ENCODE measurements at regions not wholly inside any gene's neighbourhood (a gene's known extent, or its start where the extent isn't known, plus 50 kb on each side); places are given as distances from the start of the nearest gene placed in this dataset.
"Not testable (repeated sequence)": the region's sequence is repeated elsewhere in the genome, so short reads cannot be mapped to it uniquely, and the experiment has no call there.

GRCh38 chr17:49898366-49899190, 50.7 kb upstream of the TAC4 start:
- Histone ChIP-seq H3K27me3 (ENCODE audit: control insufficient read depth in 2 of 2, insufficient read depth in 2 of 2, low read length in 2 of 2) (peaks cover 36 to 39% of the 10 kb centered on the region in 2 donors), H3K9me3 (ENCODE audit: control insufficient read depth in 2 of 2, low read length in 2 of 2) (no peaks in the 10 kb centered on the region), H3K4me1 (ENCODE audit: control insufficient read depth in 2 of 2, insufficient read depth in 2 of 2, low read length in 2 of 2) (no peaks in the 10 kb centered on the region)

GRCh38 chr17:49899191-49899485, 51.3 kb upstream of the TAC4 start:
- no peak overlapping the region for H3K9ac ChIP-seq (ENCODE audit: low read depth in 1 of 2, low read length in 2 of 2)
- H3K4me1 ChIP-seq (ENCODE audit: control insufficient read depth in 2 of 2, insufficient read depth in 2 of 2, low read length in 2 of 2): no peaks in the 10 kb centered on the region
- H3K27ac ChIP-seq (ENCODE audit: low read depth in 2 of 2, low read length in 2 of 2): no peak overlapping the region
- H3K27me3 ChIP-seq (ENCODE audit: control insufficient read depth in 2 of 2, insufficient read depth in 2 of 2, low read length in 2 of 2): peaks cover 39% of the 10 kb centered on the region in 2 donors
- H3K36me3 ChIP-seq (ENCODE audit: control insufficient read depth in 2 of 2, insufficient read depth in 2 of 2, low read length in 2 of 2): no peaks in the 10 kb centered on the region
- H3K4me3 ChIP-seq (ENCODE audit: low read length in 2 of 2): no peak overlapping the region
- no peaks in the 10 kb centered on the region for H3K9me3 ChIP-seq (ENCODE audit: control insufficient read depth in 2 of 2, low read length in 2 of 2)

More at GRCh38 chr17:49898366-49899190, 50.7 kb upstream of the TAC4 start:
- Histone ChIP-seq H3K4me3 (ENCODE audit: low read length in 2 of 2) (no peak overlapping the region), H3K27ac (ENCODE audit: low read depth in 2 of 2, low read length in 2 of 2) (no peak overlapping the region), H3K36me3 (ENCODE audit: control insufficient read depth in 2 of 2, insufficient read depth in 2 of 2, low read length in 2 of 2) (no peaks in the 10 kb centered on the region), H3K9ac (ENCODE audit: low read depth in 1 of 2, low read length in 2 of 2) (no peak overlapping the region)

- no peak overlapping the region for H3K4me3 ChIP-seq (ENCODE audit: low read length in 2 of 2)
- no peaks in the 10 kb centered on the region for H3K4me1 ChIP-seq (ENCODE audit: control insufficient read depth in 2 of 2, insufficient read depth in 2 of 2, low read length in 2 of 2)
- H3K36me3 ChIP-seq (ENCODE audit: control insufficient read depth in 2 of 2, insufficient read depth in 2 of 2, low read length in 2 of 2): no peaks in the 10 kb centered on the region
- peaks cover 43 to 44% of the 10 kb centered on the region in 2 donors for H3K27me3 ChIP-seq (ENCODE audit: control insufficient read depth in 2 of 2, insufficient read depth in 2 of 2, low read length in 2 of 2)
- no peaks in the 10 kb centered on the region for H3K9me3 ChIP-seq (ENCODE audit: control insufficient read depth in 2 of 2, low read length in 2 of 2)
- no peak overlapping the region for H3K9ac ChIP-seq (ENCODE audit: low read depth in 1 of 2, low read length in 2 of 2)
- no peak overlapping the region for H3K27ac ChIP-seq (ENCODE audit: low read depth in 2 of 2, low read length in 2 of 2)
Measured at GRCh38 chr17:49899588-49899987, 51.7 kb upstream of the TAC4 start.

- H3K9me3 ChIP-seq (ENCODE audit: control insufficient read depth in 2 of 2, low read length in 2 of 2); H3K27ac ChIP-seq (ENCODE audit: low read depth in 2 of 2, low read length in 2 of 2); H3K4me1 ChIP-seq (ENCODE audit: control insufficient read depth in 2 of 2, insufficient read depth in 2 of 2, low read length in 2 of 2); H3K9ac ChIP-seq (ENCODE audit: low read depth in 1 of 2, low read length in 2 of 2); H3K36me3 ChIP-seq (ENCODE audit: control insufficient read depth in 2 of 2, insufficient read depth in 2 of 2, low read length in 2 of 2); H3K4me3 ChIP-seq (ENCODE audit: low read length in 2 of 2): not testable (repeated sequence)
- peaks cover 46 to 52% of the 10 kb centered on the region in 2 donors for H3K27me3 ChIP-seq (ENCODE audit: control insufficient read depth in 2 of 2, insufficient read depth in 2 of 2, low read length in 2 of 2)
Measured at GRCh38 chr17:49900801-49901200, 52.9 kb upstream of the TAC4 start.

GRCh38 chr17:49901460-49902331, 53.8 kb upstream of the TAC4 start:
- Histone ChIP-seq H3K4me3 (ENCODE audit: low read length in 2 of 2) (no peak overlapping the region), H3K27me3 (ENCODE audit: control insufficient read depth in 2 of 2, insufficient read depth in 2 of 2, low read length in 2 of 2) (peaks cover 51 to 58% of the 10 kb centered on the region in 2 donors), H3K4me1 (ENCODE audit: control insufficient read depth in 2 of 2, insufficient read depth in 2 of 2, low read length in 2 of 2) (no peaks in the 10 kb centered on the region), H3K27ac (ENCODE audit: low read depth in 2 of 2, low read length in 2 of 2) (no peak overlapping the region), H3K36me3 (ENCODE audit: control insufficient read depth in 2 of 2, insufficient read depth in 2 of 2, low read length in 2 of 2) (no peaks in the 10 kb centered on the region), H3K9ac (ENCODE audit: low read depth in 1 of 2, low read length in 2 of 2) (no peak overlapping the region), H3K9me3 (ENCODE audit: control insufficient read depth in 2 of 2, low read length in 2 of 2) (no peaks in the 10 kb centered on the region)

- Histone ChIP-seq H3K9me3 (ENCODE audit: control insufficient read depth in 2 of 2, low read length in 2 of 2) (no peaks in the 10 kb centered on the region), H3K27me3 (ENCODE audit: control insufficient read depth in 2 of 2, insufficient read depth in 2 of 2, low read length in 2 of 2) (peaks cover 61% of the 10 kb centered on the region in 2 donors)
Measured at GRCh38 chr17:49903523-49903922, 55.7 kb upstream of the TAC4 start.

GRCh38 chr17:49904893-49905292, 57.0 kb upstream of the TAC4 start:
- no peak overlapping the region for H3K9ac ChIP-seq (ENCODE audit: low read depth in 1 of 2, low read length in 2 of 2)
- H3K27ac ChIP-seq (ENCODE audit: low read depth in 2 of 2, low read length in 2 of 2): no peak overlapping the region
- H3K4me3 ChIP-seq (ENCODE audit: low read length in 2 of 2): no peak overlapping the region
- no peaks in the 10 kb centered on the region for H3K36me3 ChIP-seq (ENCODE audit: control insufficient read depth in 2 of 2, insufficient read depth in 2 of 2, low read length in 2 of 2)
- no peaks in the 10 kb centered on the region for H3K9me3 ChIP-seq (ENCODE audit: control insufficient read depth in 2 of 2, low read length in 2 of 2)
- H3K27me3 ChIP-seq (ENCODE audit: control insufficient read depth in 2 of 2, insufficient read depth in 2 of 2, low read length in 2 of 2): peaks cover 69 to 74% of the 10 kb centered on the region in 2 donors
- H3K4me1 ChIP-seq (ENCODE audit: control insufficient read depth in 2 of 2, insufficient read depth in 2 of 2, low read length in 2 of 2): no peaks in the 10 kb centered on the region

More at GRCh38 chr17:49903523-49903922, 55.7 kb upstream of the TAC4 start:
- H3K4me3 ChIP-seq (ENCODE audit: low read length in 2 of 2): no peak overlapping the region
- no peak overlapping the region for H3K27ac ChIP-seq (ENCODE audit: low read depth in 2 of 2, low read length in 2 of 2)
- H3K9ac ChIP-seq (ENCODE audit: low read depth in 1 of 2, low read length in 2 of 2): no peak overlapping the region
- H3K4me1 ChIP-seq (ENCODE audit: control insufficient read depth in 2 of 2, insufficient read depth in 2 of 2, low read length in 2 of 2): no peaks in the 10 kb centered on the region
- H3K36me3 ChIP-seq (ENCODE audit: control insufficient read depth in 2 of 2, insufficient read depth in 2 of 2, low read length in 2 of 2): no peaks in the 10 kb centered on the region

GRCh38 chr17:49906531-49907136, 58.8 kb upstream of the TAC4 start:
- Histone ChIP-seq H3K27me3 (ENCODE audit: control insufficient read depth in 2 of 2, insufficient read depth in 2 of 2, low read length in 2 of 2) (peaks cover 74 to 77% of the 10 kb centered on the region in 2 donors), H3K36me3 (ENCODE audit: control insufficient read depth in 2 of 2, insufficient read depth in 2 of 2, low read length in 2 of 2) (no peaks in the 10 kb centered on the region), H3K4me3 (ENCODE audit: low read length in 2 of 2) (no peak overlapping the region), H3K4me1 (ENCODE audit: control insufficient read depth in 2 of 2, insufficient read depth in 2 of 2, low read length in 2 of 2) (no peaks in the 10 kb centered on the region), H3K9me3 (ENCODE audit: control insufficient read depth in 2 of 2, low read length in 2 of 2) (no peaks in the 10 kb centered on the region), H3K27ac (ENCODE audit: low read depth in 2 of 2, low read length in 2 of 2) (no peak overlapping the region), H3K9ac (ENCODE audit: low read depth in 1 of 2, low read length in 2 of 2) (no peak overlapping the region)

GRCh38 chr17:49907279-49907678, 59.4 kb upstream of the TAC4 start:
- no peaks in the 10 kb centered on the region for H3K36me3 ChIP-seq (ENCODE audit: control insufficient read depth in 2 of 2, insufficient read depth in 2 of 2, low read length in 2 of 2)
- no peaks in the 10 kb centered on the region for H3K9me3 ChIP-seq (ENCODE audit: control insufficient read depth in 2 of 2, low read length in 2 of 2)
- no peak overlapping the region for H3K27ac ChIP-seq (ENCODE audit: low read depth in 2 of 2, low read length in 2 of 2)
- no peak overlapping the region for H3K4me3 ChIP-seq (ENCODE audit: low read length in 2 of 2)
- peaks cover 71 to 77% of the 10 kb centered on the region in 2 donors for H3K27me3 ChIP-seq (ENCODE audit: control insufficient read depth in 2 of 2, insufficient read depth in 2 of 2, low read length in 2 of 2)
- H3K4me1 ChIP-seq (ENCODE audit: control insufficient read depth in 2 of 2, insufficient read depth in 2 of 2, low read length in 2 of 2): no peaks in the 10 kb centered on the region
- H3K9ac ChIP-seq (ENCODE audit: low read depth in 1 of 2, low read length in 2 of 2): no peak overlapping the region
